GM19468 (cell line): ENCODE measurements at regions not wholly inside any gene's neighbourhood (a gene's known extent, or its start where the extent isn't known, plus 50 kb on each side); places are given as distances from the start of the nearest gene placed in this dataset.

Source experiments
- ATAC-seq: cut with Tn5 transposase; IDR thresholded peaks from one replicate; pipeline ENCODE4 v1.9.1; 2021; ENCODE audit warnings: mild to moderate bottlenecking, moderate library complexity, moderate number of reproducible peaks; ENCODE audit not compliant: unreplicated experiment; ENCODE audit errors: extremely low read depth

DNA sequence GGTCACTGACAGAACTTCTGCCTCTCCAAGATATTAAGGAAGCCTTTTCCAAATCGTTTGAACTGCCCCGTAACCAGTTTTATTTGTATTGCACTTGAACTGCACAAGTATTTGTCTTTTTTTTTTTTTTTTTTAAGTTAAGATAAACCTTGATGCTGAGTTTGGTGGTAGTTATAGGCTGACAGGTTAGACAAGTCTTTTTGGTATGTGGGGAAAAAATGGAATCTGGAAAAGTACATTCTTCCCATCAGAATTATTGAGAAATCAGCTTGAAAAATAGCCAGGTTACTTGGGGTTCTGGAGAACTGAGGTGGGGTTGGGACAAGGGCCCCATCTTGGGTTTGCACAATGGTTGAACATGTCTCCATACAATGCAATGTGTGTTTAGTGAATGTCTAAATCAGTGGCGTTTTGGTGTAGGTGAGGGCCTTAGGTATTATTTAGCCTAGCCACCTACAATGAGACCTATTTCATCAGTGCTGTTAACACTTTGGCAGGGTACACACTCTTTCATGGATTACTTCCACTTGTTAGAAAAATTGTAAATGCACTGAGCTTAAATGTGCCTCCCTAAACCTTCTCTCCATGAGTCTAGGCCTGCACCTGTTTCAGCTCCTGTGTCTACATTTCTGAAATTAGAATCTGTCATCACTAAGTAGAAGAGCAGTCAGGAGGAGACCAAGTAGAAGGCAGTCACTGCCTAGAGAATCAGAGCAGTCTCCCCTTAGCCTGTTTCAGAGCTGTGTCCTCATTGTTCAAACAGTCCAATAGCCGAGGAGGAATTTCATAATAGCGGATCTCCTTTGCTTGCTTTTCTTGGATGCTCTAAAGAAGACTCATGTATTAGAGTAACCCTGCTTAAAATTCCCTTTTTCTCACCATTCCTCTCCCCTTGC lies 140.0 kb upstream of the HMHB1 start:
- ATAC-seq, result no peak

GRCh38 chr5:143671021-143671420 lies 140.9 kb upstream of the HMHB1 start:
- ATAC-seq, result no peak

- ATAC-seq, result no peak
These were observed 146.1 kb upstream of the HMHB1 start for GRCh38 chr5:143665866-143666265.

GRCh38 chr5:143664623-143665022 lies 147.3 kb upstream of the HMHB1 start:
- ATAC-seq, result no peak

- ATAC-seq, result no peak
These were observed 148.1 kb upstream of the HMHB1 start for GRCh38 chr5:143663872-143664271.

- ATAC-seq, result no peak
These were observed 149.9 kb upstream of the HMHB1 start for GRCh38 chr5:143662020-143662419.

DNA sequence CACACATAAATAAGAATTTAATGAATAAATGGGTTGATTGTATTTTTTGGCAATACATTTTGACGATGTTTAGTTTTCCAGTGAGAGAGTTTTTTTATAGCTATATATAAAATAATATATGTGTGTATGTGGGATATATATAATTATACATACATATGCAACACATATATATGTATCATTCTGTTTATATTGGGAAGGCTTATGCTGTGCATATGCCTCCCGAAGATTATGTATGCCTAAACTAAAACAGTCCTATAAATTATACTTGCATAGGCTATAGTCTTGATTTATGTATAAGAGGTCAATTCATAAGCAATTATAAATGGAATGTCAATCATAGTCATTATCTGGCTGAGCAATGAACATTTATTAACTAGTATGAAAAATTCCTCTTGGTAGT lies 151.3 kb upstream of the HMHB1 start:
- ATAC-seq, result no peak

DNA sequence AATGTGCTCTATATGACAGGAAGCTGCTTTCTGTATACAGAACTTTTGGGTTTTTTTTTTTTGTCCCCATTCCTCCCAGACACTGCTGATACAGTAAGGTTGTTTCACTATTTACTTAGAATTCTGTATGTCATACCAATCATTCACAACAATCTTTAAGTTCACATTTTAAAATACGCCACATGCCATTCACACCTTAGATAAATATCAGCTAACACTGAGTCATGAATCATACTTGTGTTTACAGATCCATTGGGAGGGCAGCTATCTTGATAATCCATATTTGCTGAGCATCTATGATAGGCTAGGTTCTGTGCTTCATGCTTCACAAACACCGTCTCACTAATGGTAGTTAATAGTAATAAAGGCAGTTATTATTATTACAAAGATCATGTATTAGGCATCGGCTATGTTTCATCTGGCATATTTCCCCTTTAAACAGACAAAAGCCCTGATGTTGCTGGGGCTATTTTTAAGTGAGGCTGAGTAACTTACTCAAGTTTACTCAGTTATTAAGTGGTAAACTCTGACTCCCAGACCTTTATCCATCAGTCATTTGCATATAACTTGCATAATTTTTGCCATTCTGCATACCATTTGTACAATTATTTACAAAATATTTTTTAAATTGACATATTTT lies 152.2 kb upstream of the HMHB1 start:
- ATAC-seq, result no peak

DNA sequence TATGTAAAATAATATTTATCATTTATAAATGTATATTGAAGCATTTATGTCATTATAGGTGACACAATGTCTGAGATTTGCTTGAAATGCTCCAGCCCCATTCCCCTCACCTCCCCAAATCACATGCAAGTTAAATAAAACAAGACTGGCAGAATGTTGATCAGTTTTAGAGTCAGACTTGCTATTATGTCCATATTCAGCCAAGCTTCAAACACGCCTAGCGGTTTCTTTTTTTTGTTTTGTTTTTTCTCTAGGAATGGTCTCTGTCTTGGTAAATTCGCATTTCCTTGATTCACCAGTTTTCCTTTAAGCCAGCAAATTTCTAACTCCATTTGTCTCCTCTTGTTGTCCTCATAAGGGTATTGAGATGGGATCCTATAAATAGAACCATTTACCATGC lies 153.0 kb upstream of the HMHB1 start:
- no peak for ATAC-seq

DNA sequence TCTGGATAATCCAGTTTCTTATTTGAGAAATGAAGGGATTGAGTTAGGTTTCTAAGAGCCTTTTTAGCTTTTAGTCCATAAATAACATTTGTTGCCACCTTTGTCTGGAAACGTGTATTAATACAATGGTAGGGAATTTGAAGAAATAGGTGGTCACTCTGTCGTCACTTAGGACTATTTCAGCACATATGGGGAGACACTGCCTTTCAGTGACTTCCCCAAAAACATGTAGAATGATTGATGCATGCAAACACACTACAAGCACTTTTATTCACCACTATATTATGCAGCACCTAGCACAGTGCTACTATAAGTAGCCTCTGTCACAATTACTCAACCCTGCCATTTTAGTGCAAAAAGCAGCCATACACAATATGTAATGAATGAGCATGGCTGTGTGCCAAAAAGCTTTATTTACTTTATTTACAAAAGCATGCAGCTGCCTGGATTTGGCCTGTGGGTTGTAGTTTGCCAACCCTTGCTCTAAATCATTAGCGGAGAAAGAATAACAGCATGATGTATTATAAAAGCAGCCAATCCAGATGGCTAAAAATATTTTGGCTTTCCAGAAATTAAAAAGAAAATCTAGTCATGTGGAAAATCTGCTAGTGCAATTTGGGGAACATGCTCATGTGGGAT lies 154.2 kb upstream of the HMHB1 start:
- ATAC-seq, result no peak

- ATAC-seq, result no peak
These were observed 158.1 kb upstream of the HMHB1 start for GRCh38 chr5:143653766-143654282.

DNA sequence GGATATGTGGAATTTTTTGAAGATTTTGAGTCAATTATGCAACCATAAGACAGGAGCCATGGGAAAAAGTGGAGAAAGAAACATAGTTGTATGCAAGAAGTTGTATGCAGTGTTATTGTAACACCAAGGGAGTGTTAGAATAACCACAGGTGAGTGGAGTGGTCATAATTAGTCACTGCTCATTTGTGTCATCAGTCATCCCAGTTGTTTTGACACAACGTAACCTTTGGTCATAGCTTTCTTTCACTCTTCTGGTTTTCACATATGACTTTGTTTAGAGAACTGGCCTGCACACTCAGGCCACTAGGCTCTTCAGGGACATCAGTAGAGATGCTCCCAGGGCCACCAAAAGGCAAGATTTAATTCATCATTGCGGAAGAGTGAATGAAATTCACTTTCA lies 158.7 kb upstream of the HMHB1 start:
- ATAC-seq, result no peak

DNA sequence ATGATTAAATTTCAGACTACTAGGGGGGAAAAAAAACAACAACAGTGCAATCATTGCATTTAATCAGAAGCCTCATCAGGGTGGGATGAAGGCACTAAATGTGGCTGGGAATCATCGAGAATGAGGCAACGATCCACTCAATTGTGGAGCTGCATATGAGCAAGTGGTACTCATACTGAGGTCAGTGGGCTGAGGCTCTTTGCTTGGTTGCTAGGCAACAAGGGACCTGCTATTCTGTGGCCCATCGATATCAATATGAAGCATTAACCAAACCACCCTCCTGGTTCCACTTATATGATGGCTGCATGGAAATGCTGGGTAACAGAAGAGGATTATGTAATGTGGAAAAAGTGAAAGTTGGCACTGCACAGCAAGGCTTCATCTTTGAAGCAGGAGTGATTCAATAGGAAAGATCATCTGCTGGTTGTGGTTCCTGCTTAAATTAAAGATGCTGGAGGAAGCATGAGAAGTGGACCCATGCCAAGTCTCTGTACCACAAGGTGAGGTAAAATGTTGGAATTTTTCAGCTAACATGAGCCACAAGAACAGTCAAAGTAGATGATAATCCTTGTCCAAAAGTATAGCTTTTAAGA lies 159.8 kb upstream of the HMHB1 start:
- no peak for ATAC-seq

GRCh38 chr5:143649937-143650621 lies 161.9 kb upstream of the HMHB1 start:
- no peak for ATAC-seq

DNA sequence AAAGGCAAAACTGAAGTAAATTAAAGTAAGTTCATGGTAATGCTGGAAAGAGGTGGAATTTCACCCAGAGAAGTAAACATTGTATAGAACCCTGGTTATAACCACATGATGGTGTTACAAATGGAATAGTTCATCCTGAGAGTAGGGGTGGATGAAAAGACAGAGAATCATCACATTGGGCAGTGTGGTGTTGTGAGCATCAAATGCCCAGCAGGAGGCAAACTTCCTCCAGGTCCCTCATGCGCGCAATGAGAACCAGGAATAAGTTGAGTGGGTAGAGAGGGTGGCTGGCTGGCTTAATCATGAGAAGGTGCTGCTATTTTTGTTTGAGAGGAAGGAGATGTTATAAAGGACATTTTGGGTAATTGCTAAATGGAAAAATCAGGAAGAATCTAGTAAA lies 163.3 kb upstream of the HMHB1 start:
- no peak for ATAC-seq

- no peak for ATAC-seq
These were observed 165.0 kb upstream of the HMHB1 start for GRCh38 chr5:143646961-143647360.

GRCh38 chr5:143645356-143645755 lies 166.6 kb upstream of the HMHB1 start:
- no peak for ATAC-seq

DNA sequence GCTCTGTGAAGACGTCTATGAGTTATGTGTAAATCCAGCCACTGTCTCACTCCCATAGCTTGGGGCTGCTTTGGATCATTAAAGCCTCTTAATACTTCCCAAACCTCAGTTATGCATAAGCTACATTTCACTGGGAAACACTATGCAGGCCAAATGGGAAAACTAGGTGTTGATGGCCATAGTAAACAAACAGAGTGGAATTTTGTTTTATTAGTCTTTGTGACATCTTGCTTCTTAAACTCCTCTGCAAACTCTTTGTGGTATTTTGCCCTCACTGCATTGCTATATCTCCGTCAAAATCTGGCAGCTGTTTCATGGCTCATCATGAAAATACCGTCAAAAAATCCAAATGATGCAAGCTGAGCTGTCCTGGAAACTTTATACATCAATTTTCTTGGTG lies 167.2 kb upstream of the HMHB1 start:
- ATAC-seq, result no peak

GRCh38 chr5:143642791-143643190 lies 169.2 kb upstream of the HMHB1 start:
- no peak for ATAC-seq
